Aorta (tissue), 5 donors: ENCODE measurements at regions not wholly inside any gene's neighbourhood (a gene's known extent, or its start where the extent isn't known, plus 50 kb on each side); places are given as distances from the start of the nearest gene placed in this dataset.
A peak's percentile ranks its signal among the peaks of the same experiment; 100 is the strongest.

ENCODE experiments used
- ATAC-seq: fragments of 200-7000 bp; cut with Tn5 transposase; one replicate; pipeline ENCODE4 v1.9.1; 2022; ENCODE audit warnings: moderate library complexity; ENCODE audit not compliant: low FRiP score
- DNase-seq, 2 donors: peaks; one replicate each; pipeline ENCODE4 v3.0.0-alpha.2; 2020
- H3K27ac ChIP-seq, 2 donors: one replicate each; pipeline ENCODE4 v1.5.1; 2013; ENCODE audit warnings: low read length in 2 of 2, mild to moderate bottlenecking in 2 of 2, moderate library complexity in 2 of 2, control low read depth in 1 of 2, inconsistent platforms in 1 of 2, low read depth in 1 of 2
- H3K27me3 ChIP-seq, 2 donors: one replicate each; pipeline ENCODE4 v1.6.1; 2013; ENCODE audit warnings: control low read depth in 1 of 2, low read length in 1 of 2, mild to moderate bottlenecking in 1 of 2, moderate library complexity in 1 of 2; ENCODE audit not compliant: insufficient read depth in 2 of 2, control insufficient read depth in 1 of 2
- H3K36me3 ChIP-seq, 2 donors: one replicate each; pipeline ENCODE4 v1.6.1; 2013; ENCODE audit warnings: control low read depth in 1 of 2, low read length in 1 of 2, mild to moderate bottlenecking in 1 of 2; ENCODE audit not compliant: insufficient read depth in 2 of 2, control insufficient read depth in 1 of 2
- H3K4me1 ChIP-seq, 2 donors: one replicate each; pipeline ENCODE4 v1.6.1; 2013; ENCODE audit warnings: low read length in 2 of 2, control low read depth in 1 of 2, mild to moderate bottlenecking in 1 of 2, moderate library complexity in 1 of 2; ENCODE audit not compliant: insufficient read depth in 2 of 2, control insufficient read depth in 1 of 2
- H3K4me3 ChIP-seq, 2 donors: one replicate each; pipeline ENCODE4 v1.5.1; 2013; ENCODE audit warnings: low read length in 2 of 2, control low read depth in 1 of 2, mild to moderate bottlenecking in 1 of 2
- H3K9me3 ChIP-seq: one replicate; pipeline ENCODE4 v1.6.1; 2013; ENCODE audit warnings: mild to moderate bottlenecking, low read length; ENCODE audit not compliant: control insufficient read depth
- WGBS, 2 donors: extraction: QIAGEN DNeasy Blood & Tissue Kit; methylation state at CpG; one replicate each; pipeline ENCODE4 v1.1.7; 2013; 5-methylcytosine and 5-hydroxymethylcytosine counted together
- intact Hi-C, 2 donors: fragments of 100-400 bp; cut with DNase I; formaldehyde crosslinking; loops; one replicate each; pipeline versions ENCODE4 v1.14.2 to v1.15.0; 2022
- donor health status: healthy with polysubstance abuse.
- donor health status: Bipolar disorder and iron deficiency.
- donor health status: DM: no; HTN: no; CAD: no.
- donor health status: DM: no; HTN: no; CAD: no.
- donor health status: DM: yes; HTN: yes; CAD: no.

GRCh38 chr3:5739299-5739935, 551.9 kb downstream of the EDEM1 start:
- H3K36me3 ChIP-seq: no peaks in the 10 kb centered on the region
- no peak overlapping the region for H3K27ac ChIP-seq
- ATAC-seq: no peak
- intact Hi-C loops: no loop called here
- 75 to 78% methylated on average over 3 of the region's 3 CpGs for WGBS, 2 donors
- no peaks in the 10 kb centered on the region for H3K27me3 ChIP-seq
- no peaks in the 10 kb centered on the region for H3K4me1 ChIP-seq
- no peak overlapping the region for H3K4me3 ChIP-seq
- H3K9me3 ChIP-seq: no peaks in the 10 kb centered on the region
- DNase-seq: no peak

GRCh38 chr3:5739949-5740348, 552.4 kb downstream of the EDEM1 start:
- no peaks in the 10 kb centered on the region for H3K36me3 ChIP-seq
- H3K4me3 ChIP-seq: no peak overlapping the region
- 71 to 77% methylated on average over 2 of the region's 2 CpGs for WGBS, 2 donors
- intact Hi-C loops: no loop called here
- H3K27me3 ChIP-seq: no peaks in the 10 kb centered on the region
- no peaks in the 10 kb centered on the region for H3K9me3 ChIP-seq
- no peak overlapping the region for H3K27ac ChIP-seq
- DNase-seq (no peak), ATAC-seq (no peak)
- H3K4me1 ChIP-seq: no peaks in the 10 kb centered on the region

- H3K4me3 ChIP-seq: no peak overlapping the region
- H3K27me3 ChIP-seq: no peaks in the 10 kb centered on the region
- H3K9me3 ChIP-seq: no peaks in the 10 kb centered on the region
- no peak for DNase-seq
- intact Hi-C loops: no loop called here
- no peak for ATAC-seq
- no peaks in the 10 kb centered on the region for H3K4me1 ChIP-seq
- H3K27ac ChIP-seq: no peak overlapping the region
- no peaks in the 10 kb centered on the region for H3K36me3 ChIP-seq
- WGBS, 2 donors: 84 to 87% methylated on average over 4 of the region's 4 CpGs
Measured at GRCh38 chr3:5741017-5741416, 553.5 kb downstream of the EDEM1 start.

GRCh38 chr3:5750091-5750490, 562.6 kb downstream of the EDEM1 start:
- ATAC-seq (no peak), DNase-seq (no peak)
- Histone ChIP-seq H3K4me3 (no peak overlapping the region), H3K4me1 (no peaks in the 10 kb centered on the region), H3K27me3 (no peaks in the 10 kb centered on the region), H3K27ac (no peak overlapping the region), H3K36me3 (no peaks in the 10 kb centered on the region), H3K9me3 (no peaks in the 10 kb centered on the region)
- intact Hi-C loops: no loop called here
- WGBS, 2 donors: 74 to 85% methylated on average over 3 of the region's 3 CpGs

- no peaks in the 10 kb centered on the region for H3K9me3 ChIP-seq
- H3K27me3 ChIP-seq: no peaks in the 10 kb centered on the region
- no peaks in the 10 kb centered on the region for H3K4me1 ChIP-seq
- no peaks in the 10 kb centered on the region for H3K36me3 ChIP-seq
- intact Hi-C loops: no loop called here
- H3K4me3 ChIP-seq: no peak overlapping the region
- WGBS, 2 donors: 81 to 84% methylated on average over 3 of the region's 3 CpGs
- no peak for ATAC-seq
- no peak for DNase-seq
- no peak overlapping the region for H3K27ac ChIP-seq
Measured at GRCh38 chr3:5750874-5751640, 563.5 kb downstream of the EDEM1 start.

- no peak overlapping the region for H3K4me3 ChIP-seq
- H3K27ac ChIP-seq: no peak overlapping the region
- 29 to 36% methylated on average over 2 of the region's 2 CpGs for WGBS, 2 donors
- H3K4me1 ChIP-seq: no peaks in the 10 kb centered on the region
- no peak for ATAC-seq
- H3K27me3 ChIP-seq: no peaks in the 10 kb centered on the region
- intact Hi-C loops: no loop called here
- peak in 1 of 2 donors; percentile 50 for DNase-seq
- H3K36me3 ChIP-seq: no peaks in the 10 kb centered on the region
- H3K9me3 ChIP-seq: no peaks in the 10 kb centered on the region
Measured at GRCh38 chr3:5754602-5755001, 567.1 kb downstream of the EDEM1 start.

GRCh38 chr3:5756443-5756842, 568.9 kb downstream of the EDEM1 start:
- H3K27me3 ChIP-seq: no peaks in the 10 kb centered on the region
- no peaks in the 10 kb centered on the region for H3K4me1 ChIP-seq
- WGBS, 2 donors: 41 to 57% methylated on average over 4 of the region's 4 CpGs
- ATAC-seq (no peak), DNase-seq (no peak)
- no peaks in the 10 kb centered on the region for H3K9me3 ChIP-seq
- no peaks in the 10 kb centered on the region for H3K36me3 ChIP-seq
- intact Hi-C loops: no loop called here
- no peak overlapping the region for H3K4me3 ChIP-seq
- H3K27ac ChIP-seq: no peak overlapping the region

GRCh38 chr3:5757213-5757804, 569.8 kb downstream of the EDEM1 start:
- H3K4me3 ChIP-seq: no peak overlapping the region
- no peaks in the 10 kb centered on the region for H3K4me1 ChIP-seq
- no peaks in the 10 kb centered on the region for H3K36me3 ChIP-seq
- DNase-seq (no peak), ATAC-seq (no peak)
- WGBS, 2 donors: 78 to 82% methylated on average over 7 of the region's 7 CpGs
- no peaks in the 10 kb centered on the region for H3K9me3 ChIP-seq
- intact Hi-C loops: no loop called here
- no peak overlapping the region for H3K27ac ChIP-seq
- no peaks in the 10 kb centered on the region for H3K27me3 ChIP-seq

- intact Hi-C loops: no loop called here
- H3K36me3 ChIP-seq: no peaks in the 10 kb centered on the region
- H3K4me3 ChIP-seq: no peak overlapping the region
- H3K9me3 ChIP-seq: no peaks in the 10 kb centered on the region
- H3K27me3 ChIP-seq: no peaks in the 10 kb centered on the region
- no peak overlapping the region for H3K27ac ChIP-seq
- H3K4me1 ChIP-seq: no peaks in the 10 kb centered on the region
- no peak for ATAC-seq
- DNase-seq: no peak
- WGBS, 2 donors: 74 to 84% methylated on average over 6 of the region's 6 CpGs
Measured at GRCh38 chr3:5758699-5759098, 571.2 kb downstream of the EDEM1 start.
